NCI-H2196 (cell line): ENCODE measurements at regions not wholly inside any gene's neighbourhood (a gene's known extent, or its start where the extent isn't known, plus 50 kb on each side); places are given as distances from the start of the nearest gene placed in this dataset.
"Not testable (repeated sequence)": the region's sequence is repeated elsewhere in the genome, so short reads cannot be mapped to it uniquely, and the experiment has no call there.

Source experiments
- DNase-seq: peaks from one replicate; lab custom pipeline; 2025; ENCODE audit not compliant: unreplicated experiment; lab: John Stamatoyannopoulos, UW

- no peak for DNase-seq
Measured at GRCh38 chr2:71959494-71959893, 188.2 kb downstream of the CYP26B1 start.

- DNase-seq: not testable (repeated sequence)
Measured at GRCh38 chr2:71958426-71958825, 189.2 kb downstream of the CYP26B1 start.

DNA sequence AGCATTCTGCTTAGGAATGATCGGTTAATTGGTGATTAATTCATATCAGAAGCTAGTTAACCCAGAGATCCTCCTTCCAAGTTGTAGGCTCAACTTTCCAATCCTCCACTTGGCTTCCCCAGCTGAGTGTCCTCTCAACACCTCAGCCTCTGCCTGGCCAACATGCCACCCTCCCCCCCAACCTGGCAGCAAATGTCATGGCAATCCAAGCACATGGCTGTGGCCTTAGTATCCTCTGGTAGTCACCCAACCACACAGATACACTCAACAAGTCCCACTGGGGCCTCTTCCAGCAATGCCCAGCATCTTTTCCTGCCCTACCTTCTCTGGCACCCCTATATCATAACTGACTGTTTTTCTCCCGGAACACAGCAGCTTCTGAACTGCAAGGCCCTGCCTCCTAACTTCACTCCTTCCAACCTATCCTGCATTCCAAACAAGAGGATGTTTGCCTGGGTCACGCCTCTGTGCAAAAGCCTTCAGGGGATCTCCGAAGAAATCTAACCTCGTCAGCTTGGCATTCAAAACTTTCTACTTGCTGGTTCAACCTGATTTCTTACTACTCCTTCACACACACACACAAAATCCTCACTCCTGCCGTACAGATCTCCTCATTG, 195.0 kb downstream of the CYP26B1 start:
- no peak for DNase-seq

DNA sequence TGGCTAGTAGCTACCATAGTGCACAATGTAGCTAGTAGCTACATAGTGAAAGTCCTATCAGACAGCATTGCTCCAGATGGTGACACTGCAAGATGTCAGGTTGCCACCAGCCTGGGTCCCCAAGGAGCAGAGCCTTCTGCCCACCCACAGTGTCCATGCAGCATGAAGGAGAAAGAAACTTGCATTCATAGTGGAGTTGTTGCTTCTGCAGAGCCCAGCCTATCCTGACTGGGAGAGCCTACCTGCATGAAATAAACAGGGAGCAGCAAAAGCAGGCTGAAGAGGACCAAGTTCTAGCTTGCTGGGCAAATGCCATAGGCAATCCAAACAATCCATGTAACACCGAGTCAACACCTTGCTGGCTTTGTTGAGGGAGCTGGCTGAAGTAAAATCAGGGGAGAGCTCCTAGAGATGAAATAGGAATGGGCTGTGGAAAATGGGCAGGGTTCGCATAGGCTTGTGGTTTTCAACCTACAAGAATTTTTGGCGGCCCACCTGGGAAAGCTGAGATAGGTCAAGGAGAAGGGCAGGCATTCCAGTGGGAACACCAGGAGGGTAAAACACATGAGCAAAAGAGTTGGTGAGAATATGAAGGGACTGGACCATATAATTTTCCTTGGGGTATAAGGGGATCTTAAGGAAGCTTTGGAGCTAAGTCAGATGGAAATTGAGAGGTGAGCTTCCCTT, 195.8 kb downstream of the CYP26B1 start:
- no peak for DNase-seq

GRCh38 chr2:71951083-71951468, 196.6 kb downstream of the CYP26B1 start:
- DNase-seq: no peak

DNA sequence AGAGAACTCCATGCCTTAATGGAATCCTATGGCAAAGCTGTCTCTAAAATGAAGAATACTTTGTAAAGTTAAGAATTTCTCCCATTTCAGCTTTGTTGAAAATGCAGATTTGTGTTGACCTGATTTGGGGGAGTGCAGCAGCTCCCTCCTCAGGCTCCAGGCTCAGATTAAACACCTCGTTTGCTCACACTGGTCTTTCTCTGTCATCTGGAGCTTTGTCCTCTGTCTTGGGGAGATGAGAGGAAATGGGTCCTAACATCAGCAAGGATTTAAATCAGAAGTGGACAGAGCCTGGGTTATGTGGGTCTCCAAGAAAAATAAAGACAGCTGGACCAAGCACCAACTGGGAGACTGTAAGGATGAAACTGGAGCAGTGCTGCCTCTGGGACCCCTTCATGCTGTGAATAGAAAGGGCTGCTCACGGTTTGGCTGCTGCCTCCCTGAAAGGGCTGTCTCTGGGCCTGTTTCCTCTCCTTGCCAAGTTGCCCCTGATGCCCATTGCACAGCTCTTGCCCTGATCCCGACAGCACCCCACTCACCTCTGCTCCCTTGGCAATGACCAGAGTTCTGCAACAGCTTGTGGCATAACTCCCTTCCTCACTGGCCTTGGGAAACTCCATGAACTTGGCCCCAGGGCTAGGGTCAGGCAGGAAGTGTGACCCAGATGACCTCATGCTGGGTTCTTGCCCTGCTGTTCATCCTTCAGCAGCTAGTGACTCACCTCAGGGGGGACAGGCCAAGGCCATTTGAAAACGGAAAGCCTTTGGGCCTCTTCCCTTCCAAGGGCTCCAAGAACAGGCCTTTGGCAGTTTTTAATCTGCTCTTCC, 197.2 kb downstream of the CYP26B1 start:
- no peak for DNase-seq

DNA sequence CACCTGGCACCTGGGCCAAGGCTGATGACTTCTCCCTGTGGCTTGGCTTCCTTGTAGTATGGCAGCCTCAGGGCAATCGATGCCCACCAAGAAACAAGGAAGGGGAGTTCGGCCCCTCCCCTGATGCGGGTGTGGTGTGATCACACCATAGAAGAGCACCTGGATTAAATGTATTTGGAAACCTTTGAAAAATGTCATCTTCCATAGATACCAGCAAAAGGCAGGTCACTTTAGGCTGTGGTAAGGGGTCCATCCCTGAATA, 198.2 kb downstream of the CYP26B1 start:
- no peak for DNase-seq

DNA sequence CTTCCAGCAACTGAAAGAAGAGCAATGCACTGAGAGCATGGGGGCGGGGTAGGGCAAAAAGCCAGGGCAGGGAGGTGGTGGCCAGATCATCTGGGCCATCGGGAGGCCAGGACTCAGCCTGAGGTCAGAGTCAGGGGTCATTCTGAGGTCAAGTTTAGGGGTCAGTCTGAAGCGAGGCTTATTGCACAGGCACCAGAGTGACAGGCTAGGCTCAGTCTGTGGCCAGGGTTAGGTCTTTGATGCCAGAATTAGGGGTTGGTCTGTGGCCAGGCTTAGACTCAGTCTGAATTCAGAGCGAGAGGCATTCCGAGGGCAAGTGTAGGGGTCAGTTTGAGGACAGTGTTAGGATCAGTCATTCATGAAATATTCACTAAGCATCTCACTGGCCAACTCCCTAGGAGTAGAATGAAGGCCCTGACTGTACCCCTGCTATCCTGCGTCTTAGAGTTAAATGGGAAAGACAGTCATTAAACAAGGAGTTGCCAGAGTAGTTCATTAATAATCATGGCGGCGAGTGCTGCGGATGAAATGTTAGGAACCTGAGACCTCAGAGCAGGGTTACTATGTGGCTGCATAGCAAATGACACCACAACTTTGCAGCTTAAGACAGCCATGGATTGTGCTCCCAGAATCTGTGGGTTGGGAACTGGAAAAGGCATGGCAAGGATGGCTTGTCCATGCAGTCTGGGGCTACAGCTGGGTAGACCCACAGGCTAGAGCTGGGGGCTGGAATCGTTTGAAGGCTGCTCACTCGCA, 198.7 kb downstream of the CYP26B1 start:
- no peak for DNase-seq

DNA sequence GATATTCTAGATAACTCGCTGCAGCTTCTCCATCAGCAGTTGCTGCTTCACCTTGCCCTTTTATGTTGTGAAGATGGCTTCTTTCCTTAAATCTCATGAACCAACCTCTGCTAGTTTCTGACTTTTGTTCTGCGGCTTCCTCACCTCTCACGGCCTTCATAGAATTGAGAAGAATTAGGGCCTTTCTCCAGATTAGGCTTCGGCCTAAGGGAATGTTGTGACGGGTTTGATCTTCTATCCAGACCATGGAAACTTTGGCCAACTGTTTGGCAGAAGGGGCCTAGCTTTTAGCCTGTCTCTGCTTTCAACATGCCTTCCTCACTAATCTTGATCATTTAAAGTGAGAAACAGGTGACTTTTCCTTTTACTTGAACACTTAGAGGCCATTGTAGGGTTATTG, 199.9 kb downstream of the CYP26B1 start:
- DNase-seq: no peak

DNA sequence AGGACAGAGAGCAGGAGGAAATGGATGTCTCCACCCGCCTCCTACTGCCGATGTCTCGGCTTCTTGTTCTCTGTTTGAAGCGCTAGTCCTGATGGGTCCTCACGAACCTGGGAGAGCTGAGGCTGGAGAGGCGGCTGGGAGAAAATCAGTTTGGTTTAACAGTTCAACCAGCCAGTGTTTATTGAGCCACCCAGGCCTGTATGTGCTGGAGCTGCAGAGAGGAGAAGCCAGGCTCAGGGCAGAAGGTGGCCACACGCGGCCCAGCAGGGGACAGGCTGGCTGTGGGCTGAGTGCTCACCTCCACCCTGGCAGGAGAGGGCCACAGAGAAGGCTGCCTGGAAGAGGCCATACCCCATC, 202.1 kb downstream of the CYP26B1 start:
- DNase-seq: no peak

DNA sequence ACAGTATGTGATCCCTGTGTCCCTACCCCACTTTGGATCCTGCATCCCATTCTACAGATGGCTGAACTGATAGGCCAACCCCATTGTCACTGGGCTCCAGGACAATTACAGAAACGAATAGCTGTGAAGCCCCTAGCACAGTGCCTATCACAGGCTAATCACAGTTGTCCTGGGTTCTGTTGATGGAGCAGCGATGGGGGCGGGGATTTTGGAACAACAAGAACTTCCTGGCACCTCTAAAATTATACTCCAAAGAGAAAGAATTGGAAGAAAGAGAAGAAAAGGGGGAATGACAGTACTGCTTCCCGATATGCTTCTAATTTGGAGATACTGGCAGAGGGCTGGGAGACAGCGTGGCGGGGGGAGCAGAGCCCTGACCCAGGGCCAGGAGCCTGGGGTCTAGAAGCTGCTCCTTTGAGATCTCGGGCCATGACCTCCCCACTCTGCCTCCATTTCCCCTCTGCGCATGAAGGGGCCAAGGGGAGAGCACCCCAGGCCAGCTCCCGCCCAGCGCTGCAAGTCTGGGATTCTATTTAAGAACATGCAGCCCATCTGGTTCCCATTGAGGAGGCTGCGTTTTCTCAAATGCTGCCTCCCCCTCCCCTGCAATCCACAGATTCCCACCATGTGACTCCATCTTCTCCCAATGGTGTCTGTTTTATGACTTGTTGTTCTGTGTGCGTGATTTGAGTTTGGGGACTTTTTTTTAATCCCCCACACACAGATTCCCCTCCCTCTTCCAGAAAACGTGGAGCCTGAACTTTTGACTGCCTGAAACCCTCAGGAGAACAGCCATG, 202.7 kb downstream of the CYP26B1 start:
- DNase-seq: no peak

GRCh38 chr2:71944183-71944550, 203.5 kb downstream of the CYP26B1 start:
- DNase-seq: no peak

DNA sequence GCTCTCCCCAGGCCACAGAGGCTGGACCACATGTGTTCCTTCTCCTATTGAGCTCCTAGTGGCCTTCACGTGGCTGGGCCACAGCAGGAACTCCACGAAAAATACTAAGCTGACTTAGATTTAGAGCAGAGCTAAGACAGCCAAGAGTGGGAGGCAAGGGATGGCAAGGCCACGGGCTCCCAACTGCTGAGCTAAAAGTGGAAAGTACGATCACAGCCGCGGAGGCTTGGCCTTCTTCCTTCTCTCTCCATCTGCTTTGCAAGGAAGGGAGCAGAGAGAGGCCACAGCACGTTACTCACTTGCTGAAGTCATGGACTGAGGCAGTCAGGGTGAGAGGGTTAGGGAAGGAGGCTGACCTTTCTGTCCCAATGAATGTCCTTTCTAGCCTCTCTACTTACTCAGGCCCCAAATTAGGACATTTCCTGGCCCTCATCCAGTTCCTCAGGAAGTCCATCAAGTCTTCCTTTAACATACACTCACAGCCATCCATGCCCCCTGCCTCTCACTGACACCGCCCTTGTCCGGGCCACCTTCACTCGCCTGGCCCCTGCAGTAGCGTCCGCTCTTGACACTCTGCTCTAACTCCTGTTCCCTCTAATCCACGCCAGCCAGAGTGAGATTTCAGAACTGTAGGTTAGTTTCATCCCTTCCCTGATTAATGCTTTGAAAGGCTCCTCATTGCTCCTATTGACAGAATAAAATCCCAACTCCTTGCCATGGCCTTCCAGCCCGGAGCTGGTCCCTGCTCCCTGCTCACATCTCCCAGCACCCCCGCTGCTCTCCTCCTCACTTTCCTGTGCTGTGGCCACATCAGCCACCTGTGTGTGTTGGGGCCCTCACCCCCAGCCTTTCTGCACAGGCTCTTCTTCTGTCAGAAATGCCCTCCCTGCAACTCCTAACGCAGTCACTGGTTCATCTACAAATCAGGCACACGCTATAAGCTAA, 204.2 kb downstream of the CYP26B1 start:
- DNase-seq: no peak

DNA sequence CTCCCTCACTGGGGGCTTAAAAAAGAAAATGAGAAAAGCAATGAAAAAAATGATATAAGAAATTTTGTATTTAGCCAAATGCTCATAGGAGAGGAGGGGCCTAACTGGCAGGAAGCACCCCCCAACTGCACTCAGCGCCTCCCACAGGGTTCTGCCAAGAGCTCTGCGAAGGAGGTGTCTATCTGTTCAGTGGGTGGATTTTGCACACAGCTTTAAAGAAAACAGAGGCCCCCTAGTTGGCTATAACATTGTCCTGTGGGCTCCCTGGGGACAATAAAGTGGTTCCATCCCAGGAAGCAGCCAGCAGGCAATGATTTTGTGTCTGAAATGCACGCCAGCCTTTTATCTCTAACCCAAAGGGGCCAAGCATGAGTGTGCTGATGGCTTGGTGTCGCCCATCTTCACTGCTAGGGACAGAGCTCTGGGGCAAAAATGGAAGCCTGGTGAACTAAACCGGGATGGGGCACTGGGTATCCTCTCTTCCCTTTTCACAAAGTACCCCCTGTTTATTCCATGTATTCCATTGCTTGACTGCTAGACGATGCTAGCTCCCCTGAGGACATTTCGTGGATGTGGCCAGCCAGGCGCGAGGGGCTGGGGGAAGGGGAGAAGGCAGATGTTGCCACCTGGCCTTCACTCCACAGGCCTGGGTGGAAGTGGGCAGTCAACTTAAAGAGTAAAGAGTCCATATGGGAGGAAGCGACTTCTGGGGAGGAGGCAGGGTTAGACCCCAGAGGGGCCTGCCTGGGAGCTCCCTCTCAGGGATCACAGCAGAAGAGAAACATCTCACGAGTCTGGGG, 205.7 kb downstream of the CYP26B1 start:
- DNase-seq: no peak

- no peak for DNase-seq
Measured at GRCh38 chr2:71940695-71941094, 207.0 kb downstream of the CYP26B1 start.

DNA sequence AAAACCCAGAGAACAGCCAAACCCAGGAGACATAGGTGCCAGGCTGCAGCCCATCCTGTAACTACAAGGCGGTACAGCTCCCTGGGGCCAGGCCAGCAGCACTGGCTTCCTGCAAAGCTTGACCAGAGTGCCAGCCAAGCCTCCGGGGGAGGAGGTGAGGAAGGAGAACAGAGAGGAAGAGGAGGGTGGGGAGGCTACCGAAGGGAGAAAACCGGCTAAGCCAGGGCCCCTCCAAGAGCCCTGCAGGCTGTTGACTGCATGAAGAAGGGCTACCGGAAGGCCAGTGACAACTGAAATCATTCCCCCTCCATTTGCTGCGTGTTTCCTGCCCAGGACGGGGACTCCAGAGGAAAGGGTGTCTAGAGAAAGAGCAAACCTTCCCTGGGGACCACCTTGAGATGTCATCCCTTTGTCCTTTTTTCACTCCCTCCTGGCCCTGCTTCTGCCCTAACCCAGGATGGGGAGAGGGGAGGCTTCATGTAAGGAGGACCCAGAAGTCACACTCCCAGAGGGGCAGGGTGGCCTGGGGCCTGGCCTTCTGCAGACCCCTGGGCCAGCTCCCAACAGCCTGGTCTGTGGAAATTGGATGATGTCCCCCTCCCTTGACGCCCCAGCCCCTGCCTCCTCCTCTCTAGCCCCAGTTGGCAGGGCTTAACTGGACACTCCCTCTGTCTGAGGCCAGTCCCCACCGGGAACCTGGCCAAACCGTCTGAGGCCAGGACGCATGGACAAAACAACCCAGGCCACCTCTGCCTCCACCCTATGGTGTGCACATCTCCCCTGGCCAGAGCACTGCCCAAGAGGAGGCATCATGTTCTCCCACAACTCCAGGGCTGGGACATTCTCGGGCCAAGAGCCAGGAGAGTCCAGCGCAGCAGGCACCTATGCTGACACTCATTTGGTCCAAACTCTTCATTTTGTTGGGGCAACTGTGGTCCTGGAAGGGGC, 207.8 kb downstream of the CYP26B1 start:
- no peak for DNase-seq

DNA sequence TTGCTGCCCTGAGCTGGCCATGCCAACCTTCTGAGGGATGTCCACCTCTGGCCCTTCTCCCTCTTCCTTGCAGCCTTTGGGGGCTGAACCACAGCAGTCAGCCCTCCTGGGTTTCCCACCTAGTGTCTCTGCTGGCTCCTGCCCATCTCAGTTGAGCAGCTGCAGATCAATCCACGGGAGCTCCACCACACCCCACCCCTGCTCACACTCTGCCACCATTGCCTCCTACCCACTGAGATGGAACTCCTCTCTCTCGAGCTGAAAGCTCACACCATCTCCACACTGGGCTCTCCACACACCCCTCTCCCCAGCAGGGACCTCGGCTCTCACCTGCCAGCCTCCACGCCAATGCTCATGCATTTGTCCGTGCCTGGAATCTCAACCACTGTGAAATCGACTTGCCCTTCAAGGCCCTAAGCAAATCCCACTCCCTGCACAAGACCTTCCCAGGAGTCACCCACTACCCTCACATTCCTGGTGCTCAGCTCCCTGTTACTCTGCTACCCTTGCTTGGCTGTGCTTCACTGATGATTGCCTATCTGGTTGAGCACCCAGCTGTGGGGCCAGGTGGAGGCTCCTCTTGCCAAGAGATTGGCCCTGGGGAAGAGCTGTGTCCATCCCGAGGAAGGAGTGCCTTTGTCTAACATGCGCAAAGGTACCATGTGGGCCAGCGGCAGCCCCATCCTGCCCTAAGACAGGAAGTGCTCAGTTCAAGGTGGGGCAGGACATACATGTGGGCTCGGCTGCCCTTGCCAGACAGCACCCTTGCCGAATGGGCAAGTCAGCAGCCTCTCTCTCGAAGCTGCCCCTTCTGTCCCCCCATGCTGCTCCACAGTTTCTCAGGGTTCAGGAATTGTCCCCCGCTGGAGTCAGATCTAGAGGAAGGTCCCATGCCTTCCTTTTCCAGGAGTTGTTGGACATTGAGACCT, 208.7 kb downstream of the CYP26B1 start:
- DNase-seq: no peak
